GM18870 (cell line): ENCODE measurements at regions not wholly inside any gene's neighbourhood (a gene's known extent, or its start where the extent isn't known, plus 50 kb on each side); places are given as distances from the start of the nearest gene placed in this dataset.
"Not testable (repeated sequence)": the region's sequence is repeated elsewhere in the genome, so short reads cannot be mapped to it uniquely, and the experiment has no call there.

Experiments used
- ATAC-seq: cut with Tn5 transposase; IDR thresholded peaks from one replicate; pipeline ENCODE4 v1.9.1; 2021; ENCODE audit warnings: moderate library complexity; ENCODE audit not compliant: unreplicated experiment

GRCh38 chr11:89545691-89546090, 54.5 kb upstream of the NOX4 start:
- ATAC-seq, result no peak

- ATAC-seq, result not testable (repeated sequence)
Measured at GRCh38 chr11:89555781-89556180, 64.6 kb upstream of the NOX4 start.

GRCh38 chr11:89556731-89557707, 65.8 kb upstream of the NOX4 start:
- not testable (repeated sequence) for ATAC-seq

GRCh38 chr11:89560598-89560997, 69.4 kb upstream of the NOX4 start:
- not testable (repeated sequence) for ATAC-seq

- not testable (repeated sequence) for ATAC-seq
Measured at GRCh38 chr11:89562731-89563130, 71.6 kb upstream of the NOX4 start.

- no peak for ATAC-seq
Measured at GRCh38 chr11:89566972-89567371, 75.8 kb upstream of the NOX4 start.

- ATAC-seq, result not testable (repeated sequence)
Measured at GRCh38 chr11:89569387-89569786, 78.2 kb upstream of the NOX4 start.

- ATAC-seq, result not testable (repeated sequence)
Measured at GRCh38 chr11:89571706-89572105, 80.5 kb upstream of the NOX4 start.

- not testable (repeated sequence) for ATAC-seq
Measured at GRCh38 chr11:89575846-89576245, 84.7 kb upstream of the NOX4 start.

- not testable (repeated sequence) for ATAC-seq
Measured at GRCh38 chr11:89577428-89577827, 86.3 kb upstream of the NOX4 start.

GRCh38 chr11:89583580-89583979, 92.4 kb upstream of the NOX4 start:
- ATAC-seq, result no peak

- not testable (repeated sequence) for ATAC-seq
Measured at GRCh38 chr11:89585046-89585445, 93.9 kb upstream of the NOX4 start.

- ATAC-seq, result not testable (repeated sequence)
Measured at GRCh38 chr11:89585471-89585870, 94.3 kb upstream of the NOX4 start.

GRCh38 chr11:89589413-89589812, 98.2 kb upstream of the NOX4 start:
- not testable (repeated sequence) for ATAC-seq

GRCh38 chr11:89590008-89590632, 98.9 kb upstream of the NOX4 start:
- ATAC-seq, result not testable (repeated sequence)

GRCh38 chr11:89601263-89601662, 108.8 kb upstream of the TRIM77 start:
- not testable (repeated sequence) for ATAC-seq

- ATAC-seq, result no peak
Measured at GRCh38 chr11:89604281-89604680, 105.8 kb upstream of the TRIM77 start.

GRCh38 chr11:89606845-89607244, 103.3 kb upstream of the TRIM77 start:
- ATAC-seq, result not testable (repeated sequence)

GRCh38 chr11:89607497-89607896, 102.6 kb upstream of the TRIM77 start:
- ATAC-seq, result not testable (repeated sequence)

GRCh38 chr11:89608234-89608966, 101.7 kb upstream of the TRIM77 start:
- no peak for ATAC-seq

GRCh38 chr11:89612096-89612495, 98.0 kb upstream of the TRIM77 start:
- ATAC-seq, result peak; percentile 36
